Activated T-helper 9 cell treated with anti-CD3 and anti-CD28 coated beads, Interleukin-2, amount 50 U/mL, for 16 hours (primary cell): ENCODE measurements at regions not wholly inside any gene's neighbourhood (a gene's known extent, or its start where the extent isn't known, plus 50 kb on each side); places are given as distances from the start of the nearest gene placed in this dataset.
"Not testable (repeated sequence)": the region's sequence is repeated elsewhere in the genome, so short reads cannot be mapped to it uniquely, and the experiment has no call there.

Experiments
- DNase-seq: peaks from one replicate; pipeline ENCODE4 v3.0.0-alpha.2; 2020; ENCODE audit warnings: low read depth

- DNase-seq: no peak
Observed at GRCh38 chr18:46179306-46179705, 75.1 kb downstream of the HAUS1 start.

GRCh38 chr18:46182633-46183358, 78.6 kb downstream of the HAUS1 start:
- DNase-seq: no peak

GRCh38 chr18:46184296-46184695, 80.1 kb downstream of the HAUS1 start:
- DNase-seq: not testable (repeated sequence)

GRCh38 chr18:46184727-46185126, 80.5 kb downstream of the HAUS1 start:
- no peak for DNase-seq

- DNase-seq: no peak
Observed at GRCh38 chr18:46190667-46191066, 86.5 kb downstream of the HAUS1 start.

GRCh38 chr18:46196627-46197243, 92.5 kb downstream of the HAUS1 start:
- no peak for DNase-seq

GRCh38 chr18:46199515-46200147, 95.4 kb downstream of the HAUS1 start:
- no peak for DNase-seq

GRCh38 chr18:46200178-46201055, 96.2 kb downstream of the HAUS1 start:
- not testable (repeated sequence) for DNase-seq

- no peak for DNase-seq
Observed at GRCh38 chr18:46204143-46204542, 100.0 kb downstream of the HAUS1 start.

- DNase-seq: no peak
Observed at GRCh38 chr18:46207985-46208384, 103.8 kb downstream of the HAUS1 start.

- no peak for DNase-seq
Observed at GRCh38 chr18:46209161-46209560, 105.0 kb downstream of the HAUS1 start.

GRCh38 chr18:46211816-46212215, 107.6 kb downstream of the HAUS1 start:
- no peak for DNase-seq

GRCh38 chr18:46212398-46212797, 108.2 kb downstream of the HAUS1 start:
- DNase-seq: no peak

- no peak for DNase-seq
Observed at GRCh38 chr18:46213295-46213694, 109.1 kb downstream of the HAUS1 start.

- no peak for DNase-seq
Observed at GRCh38 chr18:46214435-46214834, 110.2 kb downstream of the HAUS1 start.

GRCh38 chr18:46215902-46216723, 111.9 kb downstream of the HAUS1 start:
- no peak for DNase-seq

- DNase-seq: no peak
Observed at GRCh38 chr18:46220116-46220515, 115.9 kb downstream of the HAUS1 start.

- no peak for DNase-seq
Observed at GRCh38 chr18:46222093-46222492, 117.9 kb downstream of the HAUS1 start.

- no peak for DNase-seq
Observed at GRCh38 chr18:46222710-46223360, 118.7 kb downstream of the HAUS1 start.

- DNase-seq: no peak
Observed at GRCh38 chr18:46224181-46224775, 120.1 kb downstream of the HAUS1 start.

- DNase-seq: no peak
Observed at GRCh38 chr18:46226461-46226860, 122.3 kb downstream of the HAUS1 start.
